ENCODE measurements at regions not wholly inside any gene's neighbourhood (a gene's known extent, or its start where the extent isn't known, plus 50 kb on each side); places are given as distances from the start of the nearest gene placed in this dataset.

GRCh38 chr6:7489376-7489775, 52.1 kb upstream of the DSP start:
- no peak for TF ChIP-seq POLR2A (IDR thresholded peaks at IDR 0.05)
- TF ChIP-seq CTCF (IDR thresholded peaks at IDR 0.05) = no peak

All from vagina (tissue), 2 donors.